ENCODE measurements at regions not wholly inside any gene's neighbourhood (a gene's known extent, or its start where the extent isn't known, plus 50 kb on each side); places are given as distances from the start of the nearest gene placed in this dataset.
"Not testable (repeated sequence)": the region's sequence is repeated elsewhere in the genome, so short reads cannot be mapped to it uniquely, and the experiment has no call there.

DNA sequence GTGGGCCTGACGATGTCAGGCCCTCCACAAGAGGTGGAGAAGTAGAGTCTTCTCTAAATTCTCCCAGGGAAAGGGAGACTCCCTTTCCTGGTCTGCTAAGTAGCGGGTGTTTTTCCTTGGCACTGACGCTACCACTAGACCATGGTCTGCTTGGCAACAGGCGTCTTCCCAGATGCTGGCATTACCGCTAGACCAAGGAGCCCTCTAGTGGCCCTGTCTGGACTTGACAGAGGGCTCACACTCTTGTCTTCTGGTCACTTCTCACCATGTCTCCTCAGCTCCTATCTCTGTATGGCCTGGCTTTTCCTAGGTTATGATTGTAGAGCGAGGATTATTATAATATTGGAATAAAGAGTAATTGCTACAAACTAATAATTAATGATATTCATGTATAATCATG, 51.1 kb upstream of the RASSF6 start:
- CTCF ChIA-PET; H3K4me3 ChIP-seq (ENCODE audit: low read length); H3K9me3 Mint-ChIP-seq; H3K4me1 ChIP-seq (ENCODE audit: insufficient read depth, low read length); POLR2A ChIA-PET; H3K4me3 Mint-ChIP-seq; intact Hi-C loops (cut with DNase I, micrococcal nuclease); H3K27me3 ChIP-seq (ENCODE audit: control insufficient read depth in 1 of 2, insufficient read depth in 2 of 2, low read length in 2 of 2); DNase-seq; H3K27ac Mint-ChIP-seq; H3K4me1 Mint-ChIP-seq (ENCODE audit: low read depth); H3K27ac ChIP-seq (ENCODE audit: low read depth in 1 of 2, low read length in 2 of 2); H3K9me3 ChIP-seq (ENCODE audit: control insufficient read depth in 1 of 2, insufficient read depth in 1 of 2, low read length in 2 of 2); H3K36me3 Mint-ChIP-seq (ENCODE audit: low read depth); H3K27me3 Mint-ChIP-seq; H3K36me3 ChIP-seq (ENCODE audit: insufficient read depth, low read length); ATAC-seq (ENCODE audit: poor library complexity): not testable (repeated sequence)

DNA sequence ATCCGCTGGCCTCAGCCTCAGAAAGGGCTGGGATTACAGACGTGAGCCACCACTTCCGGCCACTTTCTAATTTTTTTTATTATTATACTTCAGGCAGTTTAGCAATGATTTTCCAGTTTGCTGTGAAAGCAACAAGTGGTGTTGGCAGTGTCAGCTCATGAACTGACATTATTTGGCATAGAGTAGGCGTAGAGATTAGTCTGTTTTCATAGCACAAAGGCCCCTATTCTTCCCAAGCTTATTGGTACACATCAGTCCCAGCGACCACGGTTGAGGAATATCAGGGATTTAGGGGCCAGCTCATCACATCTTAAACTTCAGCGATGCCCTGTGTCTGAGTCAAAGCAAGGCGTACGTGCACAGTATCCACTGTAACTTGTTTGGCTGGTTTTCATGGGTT, 53.0 kb upstream of the RASSF6 start:
- ATAC-seq (ENCODE audit: poor library complexity) (no peak), DNase-seq (no peak)
- Mint-ChIP-seq H3K4me3 (no peak overlapping the region), H3K36me3 (ENCODE audit: low read depth) (no peaks in the 10 kb centered on the region), H3K4me1 (ENCODE audit: low read depth) (no peaks in the 10 kb centered on the region), H3K9me3 (no peaks in the 10 kb centered on the region), H3K27me3 (no peaks in the 10 kb centered on the region), H3K27ac (no peak overlapping the region)
- no peaks in the 10 kb centered on the region for H3K36me3 ChIP-seq (ENCODE audit: insufficient read depth, low read length)
- H3K27me3 ChIP-seq (ENCODE audit: control insufficient read depth in 1 of 2, insufficient read depth in 2 of 2, low read length in 2 of 2) = no peaks in the 10 kb centered on the region
- CTCF ChIA-PET = no interaction called here
- H3K9me3 ChIP-seq (ENCODE audit: control insufficient read depth in 1 of 2, insufficient read depth in 1 of 2, low read length in 2 of 2) = no peaks in the 10 kb centered on the region
- H3K27ac ChIP-seq (ENCODE audit: low read depth in 1 of 2, low read length in 2 of 2) = no peak overlapping the region
- no peaks in the 10 kb centered on the region for H3K4me1 ChIP-seq (ENCODE audit: insufficient read depth, low read length)
- no peak overlapping the region for H3K4me3 ChIP-seq (ENCODE audit: low read length)
- intact Hi-C loops (cut with DNase I, micrococcal nuclease) = no loop called here
- TF ChIP-seq, protein P1, sequence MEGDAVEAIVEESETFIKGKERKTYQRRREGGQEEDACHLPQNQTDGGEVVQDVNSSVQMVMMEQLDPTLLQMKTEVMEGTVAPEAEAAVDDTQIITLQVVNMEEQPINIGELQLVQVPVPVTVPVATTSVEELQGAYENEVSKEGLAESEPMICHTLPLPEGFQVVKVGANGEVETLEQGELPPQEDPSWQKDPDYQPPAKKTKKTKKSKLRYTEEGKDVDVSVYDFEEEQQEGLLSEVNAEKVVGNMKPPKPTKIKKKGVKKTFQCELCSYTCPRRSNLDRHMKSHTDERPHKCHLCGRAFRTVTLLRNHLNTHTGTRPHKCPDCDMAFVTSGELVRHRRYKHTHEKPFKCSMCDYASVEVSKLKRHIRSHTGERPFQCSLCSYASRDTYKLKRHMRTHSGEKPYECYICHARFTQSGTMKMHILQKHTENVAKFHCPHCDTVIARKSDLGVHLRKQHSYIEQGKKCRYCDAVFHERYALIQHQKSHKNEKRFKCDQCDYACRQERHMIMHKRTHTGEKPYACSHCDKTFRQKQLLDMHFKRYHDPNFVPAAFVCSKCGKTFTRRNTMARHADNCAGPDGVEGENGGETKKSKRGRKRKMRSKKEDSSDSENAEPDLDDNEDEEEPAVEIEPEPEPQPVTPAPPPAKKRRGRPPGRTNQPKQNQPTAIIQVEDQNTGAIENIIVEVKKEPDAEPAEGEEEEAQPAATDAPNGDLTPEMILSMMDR (IDR thresholded peaks at IDR 0.05) = no peak
- POLR2A ChIA-PET = no interaction called here

DNA sequence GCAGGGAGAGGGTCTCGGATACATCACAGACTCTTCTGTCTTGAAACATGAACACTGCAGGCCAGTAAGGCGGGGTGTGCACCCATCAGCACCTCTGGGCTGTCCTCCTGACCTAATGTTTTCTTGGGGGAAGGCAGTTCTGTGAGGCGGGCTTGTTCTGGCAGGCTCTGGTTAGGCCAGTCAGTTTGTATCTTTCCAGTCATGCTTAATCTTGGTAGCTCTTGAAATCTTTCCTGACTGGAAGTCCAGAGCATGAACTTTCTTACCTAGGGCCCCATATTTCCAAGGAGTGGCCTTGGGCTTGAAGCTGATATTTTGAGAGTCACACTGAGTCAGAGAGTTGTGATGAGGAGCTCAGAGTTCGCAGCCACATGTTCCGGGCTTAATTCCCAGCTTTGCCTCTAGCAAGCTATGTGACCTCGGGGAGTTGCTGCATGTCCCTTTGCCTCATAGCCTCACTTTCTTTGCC, 54.2 kb upstream of the RASSF6 start:
- DNase-seq = no peak
- no peak for ATAC-seq (ENCODE audit: poor library complexity)
- Histone ChIP-seq H3K4me3 (ENCODE audit: low read length) (no peak overlapping the region), H3K36me3 (ENCODE audit: insufficient read depth, low read length) (no peaks in the 10 kb centered on the region), H3K9me3 (ENCODE audit: control insufficient read depth in 1 of 2, insufficient read depth in 1 of 2, low read length in 2 of 2) (no peaks in the 10 kb centered on the region), H3K27me3 (ENCODE audit: control insufficient read depth in 1 of 2, insufficient read depth in 2 of 2, low read length in 2 of 2) (no peaks in the 10 kb centered on the region), H3K4me1 (ENCODE audit: insufficient read depth, low read length) (no peaks in the 10 kb centered on the region), H3K27ac (ENCODE audit: low read depth in 1 of 2, low read length in 2 of 2) (no peak overlapping the region)
- ChIA-PET POLR2A (no interaction called here), CTCF (no interaction called here)
- no peaks in the 10 kb centered on the region for H3K36me3 Mint-ChIP-seq (ENCODE audit: low read depth)
- H3K4me3 Mint-ChIP-seq = no peak overlapping the region
- no peak overlapping the region for H3K27ac Mint-ChIP-seq
- intact Hi-C loops (cut with DNase I, micrococcal nuclease) = no loop called here
- H3K9me3 Mint-ChIP-seq = no peaks in the 10 kb centered on the region
- TF ChIP-seq, protein P1 (IDR thresholded peaks at IDR 0.05) = no peak
- H3K27me3 Mint-ChIP-seq = no peaks in the 10 kb centered on the region
- no peaks in the 10 kb centered on the region for H3K4me1 Mint-ChIP-seq (ENCODE audit: low read depth)

DNA sequence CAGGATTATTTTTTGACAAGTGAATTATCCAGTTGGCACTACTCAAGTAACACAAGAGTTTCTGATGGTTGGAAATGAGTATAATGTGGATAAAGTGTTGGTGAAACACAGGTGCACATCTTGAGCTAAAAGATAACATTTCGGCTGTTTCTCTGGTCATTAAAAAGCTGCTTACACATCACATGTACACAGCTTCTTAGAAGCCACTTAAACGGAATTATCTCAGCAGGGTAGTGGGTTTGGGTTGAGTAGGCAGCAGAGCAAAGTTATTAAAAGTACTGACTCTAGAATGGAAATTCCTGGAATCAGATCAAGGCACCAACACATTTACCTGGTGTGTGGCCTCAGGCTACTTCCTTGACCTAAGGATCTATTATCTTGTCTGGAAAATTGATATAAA, 55.4 kb upstream of the RASSF6 start:
- TF ChIP-seq, protein P1 (IDR thresholded peaks at IDR 0.05) = no peak
- DNase-seq = no peak
- H3K27ac ChIP-seq (ENCODE audit: low read depth in 1 of 2, low read length in 2 of 2) = no peak overlapping the region
- intact Hi-C loops (cut with DNase I, micrococcal nuclease) = no loop called here
- no peak overlapping the region for H3K4me3 ChIP-seq (ENCODE audit: low read length)
- H3K27me3 Mint-ChIP-seq = no peaks in the 10 kb centered on the region
- no peaks in the 10 kb centered on the region for H3K9me3 ChIP-seq (ENCODE audit: control insufficient read depth in 1 of 2, insufficient read depth in 1 of 2, low read length in 2 of 2)
- no peaks in the 10 kb centered on the region for H3K36me3 ChIP-seq (ENCODE audit: insufficient read depth, low read length)
- no peaks in the 10 kb centered on the region for H3K4me1 ChIP-seq (ENCODE audit: insufficient read depth, low read length)
- ChIA-PET CTCF (no interaction called here), POLR2A (no interaction called here)
- H3K9me3 Mint-ChIP-seq = no peaks in the 10 kb centered on the region
- no peaks in the 10 kb centered on the region for H3K4me1 Mint-ChIP-seq (ENCODE audit: low read depth)
- no peak overlapping the region for H3K4me3 Mint-ChIP-seq
- no peaks in the 10 kb centered on the region for H3K27me3 ChIP-seq (ENCODE audit: control insufficient read depth in 1 of 2, insufficient read depth in 2 of 2, low read length in 2 of 2)
- H3K36me3 Mint-ChIP-seq (ENCODE audit: low read depth) = no peaks in the 10 kb centered on the region
- no peak for ATAC-seq (ENCODE audit: poor library complexity)
- no peak overlapping the region for H3K27ac Mint-ChIP-seq

All from CD4-positive, alpha-beta T cell (primary cell).